Uterus (tissue), 2 donors: ENCODE measurements at regions not wholly inside any gene's neighbourhood (a gene's known extent, or its start where the extent isn't known, plus 50 kb on each side); places are given as distances from the start of the nearest gene placed in this dataset.

Experiments used
- CTCF ChIP-seq, 4 experiments: fragments of 200-600 bp in 2 of 4; fragments of 450-650 bp in 2 of 4; sonication (generic) in 2 of 4; IDR thresholded peaks; one replicate each; pipeline ENCODE4 v1.5.1; 2016 to 2019; ENCODE audit warnings: antibody characterized with exemption in 4 of 4, mild to moderate bottlenecking in 2 of 4, moderate library complexity in 1 of 4
- POLR2A ChIP-seq, 2 donors: fragments of 450-650 bp; IDR thresholded peaks; one replicate each; pipeline ENCODE4 v1.6.1; 2016; ENCODE audit warnings: antibody characterized with exemption in 2 of 2, mild to moderate bottlenecking in 1 of 2, moderate library complexity in 1 of 2

GRCh38 chr4:22593933-22594332 lies 78.1 kb upstream of the ADGRA3 start:
- TF ChIP-seq CTCF (IDR thresholded peaks at IDR 0.05) (no peak), POLR2A (IDR thresholded peaks at IDR 0.05) (no peak)
